Fibroblast of pulmonary artery (primary cell): ENCODE measurements at regions not wholly inside any gene's neighbourhood (a gene's known extent, or its start where the extent isn't known, plus 50 kb on each side); places are given as distances from the start of the nearest gene placed in this dataset.
"Not testable (repeated sequence)": the region's sequence is repeated elsewhere in the genome, so short reads cannot be mapped to it uniquely, and the experiment has no call there.

Experiments
- DNase-seq: peaks from one replicate; pipeline ENCODE4 v3.0.0-alpha.2; 2010; ENCODE audit warnings: low read depth
- H3K4me3 ChIP-seq: replicated peaks from 2 replicates; pipeline ENCODE4 v1.5.1; 2011; ENCODE audit warnings: low read depth, mild to moderate bottlenecking, control low read depth, low read length, moderate library complexity
- CTCF ChIP-seq: IDR thresholded peaks from 2 replicates; pipeline ENCODE4 v1.5.1; 2011; ENCODE audit warnings: mild to moderate bottlenecking, control low read depth, low read length, inconsistent platforms; ENCODE audit errors: missing control alignments

DNA sequence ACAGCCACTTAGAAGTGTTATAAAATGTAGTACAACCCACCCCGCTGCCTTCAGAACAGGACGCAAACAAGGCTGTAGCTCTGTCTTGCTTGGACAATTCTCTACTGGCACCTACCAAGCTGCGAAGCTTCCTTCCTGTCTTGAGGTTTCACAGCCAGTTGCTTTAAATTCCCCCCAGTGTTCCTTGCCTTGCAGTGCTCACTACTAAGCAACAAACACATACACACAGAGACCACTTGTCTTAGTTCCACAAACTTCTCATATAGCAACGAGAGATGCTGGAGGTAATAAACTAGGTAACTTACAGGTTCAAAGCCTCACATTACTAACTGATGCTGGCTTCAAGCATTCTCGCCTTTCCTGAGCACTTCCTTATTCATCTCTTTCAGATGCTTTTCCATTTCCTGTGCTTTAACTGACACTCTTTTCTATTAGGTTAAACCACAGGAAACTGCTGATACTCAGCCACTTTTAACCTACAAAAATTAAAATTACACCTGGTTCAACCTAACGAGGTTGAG is 91.5 kb upstream of the PTGDR start:
- no peak for TF ChIP-seq CTCF
- no peak overlapping the region for H3K4me3 ChIP-seq

DNA sequence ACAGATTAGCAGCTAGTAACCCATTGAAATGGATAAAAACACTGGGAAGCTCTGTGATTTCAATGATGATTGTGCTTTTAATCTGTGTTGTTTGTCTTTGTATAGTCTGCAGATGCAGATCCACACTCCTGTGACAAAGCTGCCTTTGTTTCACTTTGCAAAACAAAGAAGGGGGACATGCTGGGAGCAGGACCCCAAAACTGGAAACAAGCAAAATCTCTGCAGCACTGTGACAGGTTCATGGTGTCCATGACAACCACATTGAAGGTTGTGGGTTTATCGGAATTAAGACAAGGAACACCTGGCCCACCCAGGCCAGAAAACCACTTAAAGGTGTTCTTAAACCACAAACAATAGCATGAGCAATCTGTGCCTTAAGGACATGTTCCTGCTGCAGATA is 95.6 kb upstream of the PTGDR start:
- not testable (repeated sequence) for H3K4me3 ChIP-seq
- peak; percentile 5 for DNase-seq

More for the DNA sequence above, 91.5 kb upstream of the PTGDR start:
- no peak for DNase-seq

- DNase-seq = no peak
- TF ChIP-seq CTCF = no peak
- H3K4me3 ChIP-seq = no peak overlapping the region
Observed at GRCh38 chr14:52166822-52167221, 98.0 kb upstream of the NID2 start.

DNA sequence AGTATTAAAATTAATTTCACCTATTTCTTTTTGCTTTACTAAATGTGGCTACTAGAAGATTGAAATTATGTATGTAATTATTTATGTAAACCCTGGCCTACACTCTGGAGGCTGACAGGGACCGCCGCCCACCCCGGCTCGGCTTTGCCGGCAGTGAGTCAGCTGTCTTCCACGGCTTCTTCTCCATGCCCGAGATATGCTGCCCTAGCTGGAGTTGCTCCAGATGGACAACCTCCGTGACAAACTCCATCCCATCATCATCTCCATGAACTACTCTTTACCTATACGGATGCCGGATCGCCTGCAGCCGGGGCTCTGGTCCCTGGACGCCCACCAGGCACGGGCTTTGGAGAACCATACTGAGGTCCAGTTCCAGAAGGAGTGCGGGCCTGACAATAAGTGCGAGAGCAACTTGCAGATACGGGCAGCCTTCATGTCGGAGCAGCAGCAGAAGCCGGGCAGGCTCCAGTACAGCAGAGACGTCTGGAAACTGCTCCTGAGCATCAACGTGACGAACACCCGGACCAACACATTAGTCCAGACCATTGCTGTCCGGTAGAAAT is 86.9 kb upstream of the NID2 start:
- no peak overlapping the region for H3K4me3 ChIP-seq
- no peak for TF ChIP-seq CTCF
- DNase-seq = no peak

- no peak for DNase-seq
- H3K4me3 ChIP-seq = no peak overlapping the region
- no peak for TF ChIP-seq CTCF
Observed at GRCh38 chr14:52154992-52155650, 86.3 kb upstream of the NID2 start.

GRCh38 chr14:52153939-52154338 is 85.1 kb upstream of the NID2 start:
- DNase-seq = no peak
- no peak overlapping the region for H3K4me3 ChIP-seq
- TF ChIP-seq CTCF = no peak

- no peak overlapping the region for H3K4me3 ChIP-seq
- TF ChIP-seq CTCF = no peak
- DNase-seq = no peak
Observed at GRCh38 chr14:52150162-52150561, 81.3 kb upstream of the NID2 start.
